ENCODE measurements at regions not wholly inside any gene's neighbourhood (a gene's known extent, or its start where the extent isn't known, plus 50 kb on each side); places are given as distances from the start of the nearest gene placed in this dataset.

DNA sequence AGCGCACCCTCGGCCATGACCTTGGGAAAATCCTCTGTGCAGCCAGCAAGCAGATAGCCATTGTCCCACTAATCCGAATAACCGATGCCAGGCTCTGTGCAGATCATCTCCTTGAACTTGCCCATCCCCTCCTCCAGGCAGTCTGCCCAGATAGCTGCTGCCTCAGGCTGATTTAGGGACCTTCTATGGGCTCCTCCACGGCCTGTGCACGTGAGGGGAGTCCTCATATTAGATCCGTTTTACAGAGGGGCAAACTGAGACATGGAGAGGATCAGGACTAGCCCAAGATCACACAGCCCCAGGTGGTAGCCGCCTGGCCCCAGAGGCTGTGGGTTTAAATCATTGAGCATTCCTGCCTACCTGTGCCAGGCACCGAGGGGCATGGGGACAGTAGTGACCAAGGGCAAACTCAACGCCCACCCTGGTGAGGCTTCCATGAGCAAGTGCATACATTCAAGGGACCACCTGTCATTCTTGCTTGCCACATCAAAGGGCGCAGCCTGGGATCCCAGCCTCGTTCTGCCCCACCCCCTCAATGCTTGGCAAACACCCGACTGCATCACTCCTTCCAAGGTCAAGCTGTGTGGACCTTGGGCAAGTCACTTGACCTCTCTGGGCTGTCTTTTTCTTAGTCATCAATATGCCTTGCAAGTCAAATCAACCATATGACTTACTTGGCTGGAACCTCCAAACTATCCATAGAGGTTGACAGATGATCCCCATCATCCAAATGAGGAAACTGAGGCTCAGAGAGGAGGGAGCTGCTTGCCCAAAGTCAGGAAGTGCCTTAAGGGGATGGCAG, 131.6 kb downstream of the MN1 start:
- DNase-seq (ENCODE audit: low read depth): no peak
- TF ChIP-seq, protein P1, sequence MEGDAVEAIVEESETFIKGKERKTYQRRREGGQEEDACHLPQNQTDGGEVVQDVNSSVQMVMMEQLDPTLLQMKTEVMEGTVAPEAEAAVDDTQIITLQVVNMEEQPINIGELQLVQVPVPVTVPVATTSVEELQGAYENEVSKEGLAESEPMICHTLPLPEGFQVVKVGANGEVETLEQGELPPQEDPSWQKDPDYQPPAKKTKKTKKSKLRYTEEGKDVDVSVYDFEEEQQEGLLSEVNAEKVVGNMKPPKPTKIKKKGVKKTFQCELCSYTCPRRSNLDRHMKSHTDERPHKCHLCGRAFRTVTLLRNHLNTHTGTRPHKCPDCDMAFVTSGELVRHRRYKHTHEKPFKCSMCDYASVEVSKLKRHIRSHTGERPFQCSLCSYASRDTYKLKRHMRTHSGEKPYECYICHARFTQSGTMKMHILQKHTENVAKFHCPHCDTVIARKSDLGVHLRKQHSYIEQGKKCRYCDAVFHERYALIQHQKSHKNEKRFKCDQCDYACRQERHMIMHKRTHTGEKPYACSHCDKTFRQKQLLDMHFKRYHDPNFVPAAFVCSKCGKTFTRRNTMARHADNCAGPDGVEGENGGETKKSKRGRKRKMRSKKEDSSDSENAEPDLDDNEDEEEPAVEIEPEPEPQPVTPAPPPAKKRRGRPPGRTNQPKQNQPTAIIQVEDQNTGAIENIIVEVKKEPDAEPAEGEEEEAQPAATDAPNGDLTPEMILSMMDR (IDR thresholded peaks at IDR 0.05; ENCODE audit: low read depth, low read length, missing control alignments): no peak
- no peak overlapping the region for H3K4me3 ChIP-seq (ENCODE audit: low read depth, low read length)

GRCh38 chr22:27670701-27671412, 130.7 kb downstream of the MN1 start:
- H3K4me3 ChIP-seq (ENCODE audit: low read depth, low read length): no peak overlapping the region
- no peak for DNase-seq (ENCODE audit: low read depth)
- TF ChIP-seq, protein P1 (IDR thresholded peaks at IDR 0.05; ENCODE audit: low read depth, low read length, missing control alignments): no peak

DNA sequence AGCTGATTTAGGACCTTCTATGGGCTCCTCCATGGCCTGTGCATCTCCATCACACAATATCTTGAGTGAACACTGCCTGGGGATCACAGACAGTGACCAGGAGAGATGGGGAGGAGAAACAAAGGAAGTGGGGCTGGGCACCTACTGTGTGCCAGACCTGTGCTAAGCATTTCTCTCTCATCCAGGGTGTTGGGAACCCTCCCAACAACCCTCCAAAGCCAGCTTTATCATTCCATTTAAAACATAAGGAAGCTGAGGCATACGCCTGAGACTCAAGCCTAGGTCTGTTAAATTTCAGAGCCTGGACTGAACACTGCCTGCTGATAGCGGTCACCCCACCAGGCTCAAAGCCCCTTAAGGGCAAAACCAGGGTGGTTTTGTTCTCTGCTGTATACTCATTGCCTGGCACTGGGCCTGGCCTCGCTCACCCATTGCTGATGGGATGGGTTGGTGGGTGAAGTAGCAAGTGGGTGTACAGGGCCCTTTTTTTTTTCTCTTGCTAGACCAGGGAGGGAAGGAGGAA, 130.1 kb downstream of the MN1 start:
- TF ChIP-seq, protein P1 (IDR thresholded peaks at IDR 0.05; ENCODE audit: low read depth, low read length, missing control alignments): no peak
- H3K4me3 ChIP-seq (ENCODE audit: low read depth, low read length): no peak overlapping the region
- DNase-seq (ENCODE audit: low read depth): no peak

DNA sequence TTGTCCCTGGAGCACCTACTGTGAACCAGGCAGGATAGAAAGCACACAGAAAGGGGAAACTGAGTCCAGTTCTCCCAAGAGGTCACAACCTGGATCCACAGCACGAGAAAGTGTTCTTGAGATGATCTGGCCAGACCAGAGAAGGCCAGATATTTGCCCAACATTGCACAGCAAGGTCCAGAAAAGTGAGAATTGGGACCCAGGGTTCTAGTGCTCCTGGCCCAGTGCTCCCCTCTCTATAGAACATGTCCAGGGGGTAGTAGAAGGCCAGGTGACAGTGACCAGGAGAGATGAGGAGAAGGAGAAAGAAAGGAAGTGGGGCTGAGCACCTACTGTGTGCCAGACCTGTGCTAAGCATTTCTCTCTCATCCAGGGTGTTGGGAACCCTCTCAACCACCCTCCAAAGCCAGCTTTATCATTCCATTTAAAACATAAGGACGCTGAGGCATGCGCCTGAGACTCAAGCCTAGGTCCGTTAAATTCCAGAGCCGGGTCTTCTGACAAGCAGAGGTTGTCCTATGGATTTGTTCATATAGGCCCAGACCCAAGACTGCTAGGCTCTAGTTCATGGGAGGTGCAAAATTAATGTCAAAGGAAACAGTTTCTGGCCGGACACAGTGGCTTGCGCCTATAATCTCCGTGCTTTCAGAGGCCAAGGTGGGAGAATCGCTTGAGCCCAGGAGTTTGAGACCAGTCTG, 128.7 kb downstream of the MN1 start:
- TF ChIP-seq, protein P1 (IDR thresholded peaks at IDR 0.05; ENCODE audit: low read depth, low read length, missing control alignments): no peak
- no peak overlapping the region for H3K4me3 ChIP-seq (ENCODE audit: low read depth, low read length)
- no peak for DNase-seq (ENCODE audit: low read depth)

- TF ChIP-seq, protein P1 (IDR thresholded peaks at IDR 0.05; ENCODE audit: low read depth, low read length, missing control alignments): no peak
These were observed 127.7 kb downstream of the MN1 start for GRCh38 chr22:27673839-27674238.

DNA sequence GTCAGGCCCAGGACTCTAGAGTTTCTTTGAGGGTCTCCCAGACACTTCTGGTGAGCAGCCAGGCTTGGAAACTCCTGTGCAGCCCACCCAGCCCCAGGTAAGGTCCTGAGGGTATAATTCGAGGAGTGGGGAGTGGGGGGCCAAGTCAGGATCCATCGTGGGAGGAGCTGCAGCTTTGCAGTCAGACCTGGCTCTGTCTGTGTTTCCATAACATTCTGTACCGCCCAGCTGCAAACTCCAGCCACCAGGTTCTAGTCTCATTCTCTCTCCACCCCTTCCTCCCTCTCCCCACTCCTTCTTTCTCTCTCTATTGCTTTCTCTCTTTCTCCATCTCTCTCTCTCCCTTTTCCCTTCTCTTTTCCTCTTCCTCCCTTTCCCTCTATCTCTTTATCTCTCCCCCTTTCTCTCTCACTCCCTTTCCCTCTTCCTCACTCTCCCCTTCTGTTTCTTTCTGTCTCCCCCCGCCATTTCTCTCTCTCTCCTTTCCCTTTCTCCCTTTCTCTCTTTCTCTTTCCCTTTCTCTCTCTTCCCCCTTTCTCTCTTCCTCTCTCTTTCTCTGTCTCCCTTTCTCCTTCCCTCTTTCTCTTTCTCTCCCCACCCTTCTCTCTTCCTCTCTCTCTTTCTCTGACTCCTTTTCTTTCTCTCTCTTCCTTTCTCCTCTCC, 127.2 kb downstream of the MN1 start:
- TF ChIP-seq, protein P1 (IDR thresholded peaks at IDR 0.05; ENCODE audit: low read depth, low read length, missing control alignments): no peak
- DNase-seq (ENCODE audit: low read depth): no peak
- H3K4me3 ChIP-seq (ENCODE audit: low read depth, low read length): no peak overlapping the region

More at GRCh38 chr22:27673839-27674238, 127.7 kb downstream of the MN1 start:
- no peak for DNase-seq (ENCODE audit: low read depth)
- no peak overlapping the region for H3K4me3 ChIP-seq (ENCODE audit: low read depth, low read length)
